Suprapubic skin (tissue), 4 donors: ENCODE measurements at regions not wholly inside any gene's neighbourhood (a gene's known extent, or its start where the extent isn't known, plus 50 kb on each side); places are given as distances from the start of the nearest gene placed in this dataset.

ENCODE experiments used
- CTCF ChIP-seq, 2 donors: fragments of 200-600 bp in 1 of 2; fragments of 450-650 bp in 1 of 2; sonication (generic) in 1 of 2; IDR thresholded peaks; one replicate each; pipeline ENCODE4 v1.5.1; 2016 to 2019; ENCODE audit warnings: antibody characterized with exemption in 2 of 2, mild to moderate bottlenecking in 1 of 2, moderate library complexity in 1 of 2
- POLR2A ChIP-seq, 2 donors: fragments of 450-650 bp; IDR thresholded peaks; one replicate each; pipeline ENCODE4 v1.6.1; 2017; ENCODE audit warnings: antibody characterized with exemption in 2 of 2, mild to moderate bottlenecking in 2 of 2, moderate library complexity in 2 of 2
- POLR2AphosphoS5 ChIP-seq, 3 donors: sonication (generic); formaldehyde crosslinking; IDR thresholded peaks; one replicate each; pipeline ENCODE4 v1.6.1; 2017; ENCODE audit warnings: antibody characterized with exemption in 3 of 3

GRCh38 chr13:111555903-111556302 lies 235.5 kb downstream of the TEX29 start:
- no peak for TF ChIP-seq POLR2AphosphoS5 (IDR thresholded peaks at IDR 0.05)
- no peak for TF ChIP-seq CTCF (IDR thresholded peaks at IDR 0.05)
- TF ChIP-seq POLR2A (IDR thresholded peaks at IDR 0.05) = no peak
